ENCODE measurements at regions not wholly inside any gene's neighbourhood (a gene's known extent, or its start where the extent isn't known, plus 50 kb on each side); places are given as distances from the start of the nearest gene placed in this dataset.

DNA sequence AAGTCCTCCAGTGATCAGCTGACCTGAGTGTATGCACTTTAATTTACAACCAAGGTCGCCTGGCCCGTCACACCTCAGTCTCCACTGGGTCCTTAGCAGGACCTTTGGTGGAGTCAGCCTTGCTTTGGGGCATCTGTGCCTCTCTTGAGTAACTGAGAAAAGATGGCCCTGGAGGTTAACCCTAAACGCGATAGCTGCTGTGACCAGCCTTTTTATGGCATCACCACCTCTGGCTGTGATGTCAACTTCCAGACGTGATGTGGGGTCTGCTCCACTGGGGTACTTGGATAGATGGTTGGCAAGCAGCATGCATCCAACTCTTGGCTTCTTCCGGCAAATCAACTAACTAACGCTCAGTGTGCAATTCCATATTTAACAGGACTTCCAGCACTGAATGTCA lies 122.8 kb upstream of the RTL1 start:
- TF ChIP-seq EZH2phosphoT487 (conservative IDR thresholded peaks at IDR 0.05; ENCODE audit: low read length) = no peak
- TF ChIP-seq, protein P1, sequence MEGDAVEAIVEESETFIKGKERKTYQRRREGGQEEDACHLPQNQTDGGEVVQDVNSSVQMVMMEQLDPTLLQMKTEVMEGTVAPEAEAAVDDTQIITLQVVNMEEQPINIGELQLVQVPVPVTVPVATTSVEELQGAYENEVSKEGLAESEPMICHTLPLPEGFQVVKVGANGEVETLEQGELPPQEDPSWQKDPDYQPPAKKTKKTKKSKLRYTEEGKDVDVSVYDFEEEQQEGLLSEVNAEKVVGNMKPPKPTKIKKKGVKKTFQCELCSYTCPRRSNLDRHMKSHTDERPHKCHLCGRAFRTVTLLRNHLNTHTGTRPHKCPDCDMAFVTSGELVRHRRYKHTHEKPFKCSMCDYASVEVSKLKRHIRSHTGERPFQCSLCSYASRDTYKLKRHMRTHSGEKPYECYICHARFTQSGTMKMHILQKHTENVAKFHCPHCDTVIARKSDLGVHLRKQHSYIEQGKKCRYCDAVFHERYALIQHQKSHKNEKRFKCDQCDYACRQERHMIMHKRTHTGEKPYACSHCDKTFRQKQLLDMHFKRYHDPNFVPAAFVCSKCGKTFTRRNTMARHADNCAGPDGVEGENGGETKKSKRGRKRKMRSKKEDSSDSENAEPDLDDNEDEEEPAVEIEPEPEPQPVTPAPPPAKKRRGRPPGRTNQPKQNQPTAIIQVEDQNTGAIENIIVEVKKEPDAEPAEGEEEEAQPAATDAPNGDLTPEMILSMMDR (IDR thresholded peaks at IDR 0.05; ENCODE audit: insufficient read depth, low read length, poor library complexity, severe bottlenecking) = no peak
- H3K27ac ChIP-seq (ENCODE audit: low read depth, low read length) = no peak overlapping the region
- H3K79me2 ChIP-seq (ENCODE audit: insufficient read depth, low read length) = no peaks in the 10 kb centered on the region
- no peaks in the 10 kb centered on the region for H3K9me3 ChIP-seq (ENCODE audit: insufficient read depth, low read length)
- no peak overlapping the region for H3K9ac ChIP-seq (ENCODE audit: low read length)
- no peak overlapping the region for H3K4me2 ChIP-seq (ENCODE audit: low read depth, low read length, poor library complexity, severe bottlenecking)
- H4K20me1 ChIP-seq (ENCODE audit: low read depth, low read length) = no peaks in the 10 kb centered on the region
- no peaks in the 10 kb centered on the region; the same call in 1 of the 2 replicates for H3K27me3 ChIP-seq (ENCODE audit: low read length)
- no peaks in the 10 kb centered on the region for H3K9me2 ChIP-seq (replicated peaks; ENCODE audit: insufficient read depth, low read length)
- H3K36me3 ChIP-seq (ENCODE audit: low read length) = no peaks in the 10 kb centered on the region
- H2AFZ ChIP-seq (ENCODE audit: low read depth, low read length, severe bottlenecking) = no peak overlapping the region
- no peaks in the 10 kb centered on the region for H3F3A ChIP-seq (ENCODE audit: insufficient read depth)
- no peak overlapping the region for H3K4me3 ChIP-seq (ENCODE audit: insufficient read depth, low read length, poor library complexity, severe bottlenecking)

DNA sequence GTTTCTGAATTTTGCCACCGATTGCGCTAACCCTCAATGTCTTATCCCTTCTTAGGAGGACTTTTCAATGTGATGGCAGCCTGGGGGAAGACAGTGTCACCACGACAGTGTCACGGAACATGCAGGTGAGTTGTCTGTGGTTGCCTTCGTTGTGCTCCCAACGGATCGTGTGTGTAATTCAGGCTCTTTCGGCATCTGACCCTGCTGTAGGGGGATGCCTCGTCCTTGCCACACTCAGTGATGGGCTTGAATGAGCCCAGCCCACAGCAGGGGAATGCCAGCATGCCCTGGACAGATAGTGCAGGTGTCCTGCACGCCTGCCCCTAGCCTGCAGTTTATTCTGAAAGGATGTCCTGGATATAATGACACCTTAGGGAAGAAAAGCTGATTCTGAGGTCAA lies 123.8 kb upstream of the RTL1 start:
- Histone ChIP-seq H3F3A (ENCODE audit: insufficient read depth) (no peaks in the 10 kb centered on the region), H3K27me3 (ENCODE audit: low read length) (no peaks in the 10 kb centered on the region; the same call in 1 of the 2 replicates), H3K4me2 (ENCODE audit: low read depth, low read length, poor library complexity, severe bottlenecking) (no peak overlapping the region), H2AFZ (ENCODE audit: low read depth, low read length, severe bottlenecking) (no peak overlapping the region), H3K9ac (ENCODE audit: low read length) (no peak overlapping the region), H3K4me3 (ENCODE audit: insufficient read depth, low read length, poor library complexity, severe bottlenecking) (no peak overlapping the region), H3K9me2 (replicated peaks; ENCODE audit: insufficient read depth, low read length) (no peaks in the 10 kb centered on the region), H3K9me3 (ENCODE audit: insufficient read depth, low read length) (no peaks in the 10 kb centered on the region), H3K36me3 (ENCODE audit: low read length) (no peaks in the 10 kb centered on the region), H3K79me2 (ENCODE audit: insufficient read depth, low read length) (no peaks in the 10 kb centered on the region), H3K27ac (ENCODE audit: low read depth, low read length) (no peak overlapping the region), H4K20me1 (ENCODE audit: low read depth, low read length) (no peaks in the 10 kb centered on the region)
- TF ChIP-seq, protein P1 (IDR thresholded peaks at IDR 0.05; ENCODE audit: insufficient read depth, low read length, poor library complexity, severe bottlenecking) = no peak
- TF ChIP-seq EZH2phosphoT487 (conservative IDR thresholded peaks at IDR 0.05; ENCODE audit: low read length) = no peak

DNA sequence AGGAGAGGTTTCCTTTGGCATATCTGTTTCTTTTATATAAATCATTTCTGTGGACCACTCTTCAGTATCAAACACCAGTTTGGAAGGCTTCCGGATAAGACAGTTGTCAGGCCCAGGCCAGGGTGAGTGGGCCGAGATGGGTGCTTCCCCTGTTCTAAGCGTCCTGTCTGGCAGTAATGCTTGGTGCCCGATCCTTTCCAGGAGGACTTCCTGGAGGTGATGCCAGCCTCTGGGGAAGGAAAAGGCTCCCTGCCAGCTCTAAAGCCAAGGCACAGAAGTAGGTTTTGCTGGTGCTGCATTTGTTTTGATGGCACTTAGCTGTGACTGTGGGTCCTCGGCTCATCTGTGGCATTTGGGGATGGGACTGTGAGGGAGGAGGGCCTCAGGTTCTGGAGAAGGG lies 124.4 kb upstream of the RTL1 start:
- no peaks in the 10 kb centered on the region for H3K27me3 ChIP-seq (ENCODE audit: low read length)
- H3K27ac ChIP-seq (ENCODE audit: low read depth, low read length) = no peak overlapping the region
- TF ChIP-seq, protein P1 (IDR thresholded peaks at IDR 0.05; ENCODE audit: insufficient read depth, low read length, poor library complexity, severe bottlenecking) = no peak
- no peak for TF ChIP-seq EZH2phosphoT487 (conservative IDR thresholded peaks at IDR 0.05; ENCODE audit: low read length)
- no peaks in the 10 kb centered on the region for H3F3A ChIP-seq (ENCODE audit: insufficient read depth)
- H3K36me3 ChIP-seq (ENCODE audit: low read length) = no peaks in the 10 kb centered on the region
- no peak overlapping the region for H3K4me2 ChIP-seq (ENCODE audit: low read depth, low read length, poor library complexity, severe bottlenecking)
- no peaks in the 10 kb centered on the region for H3K9me2 ChIP-seq (replicated peaks; ENCODE audit: insufficient read depth, low read length)
- no peak overlapping the region for H2AFZ ChIP-seq (ENCODE audit: low read depth, low read length, severe bottlenecking)
- H3K9ac ChIP-seq (ENCODE audit: low read length) = no peak overlapping the region
- H4K20me1 ChIP-seq (ENCODE audit: low read depth, low read length) = no peaks in the 10 kb centered on the region
- no peaks in the 10 kb centered on the region for H3K79me2 ChIP-seq (ENCODE audit: insufficient read depth, low read length)
- H3K9me3 ChIP-seq (ENCODE audit: insufficient read depth, low read length) = no peaks in the 10 kb centered on the region
- H3K4me3 ChIP-seq (ENCODE audit: insufficient read depth, low read length, poor library complexity, severe bottlenecking) = no peak overlapping the region
